ENCODE measurements at regions not wholly inside any gene's neighbourhood (a gene's known extent, or its start where the extent isn't known, plus 50 kb on each side); places are given as distances from the start of the nearest gene placed in this dataset.

DNA sequence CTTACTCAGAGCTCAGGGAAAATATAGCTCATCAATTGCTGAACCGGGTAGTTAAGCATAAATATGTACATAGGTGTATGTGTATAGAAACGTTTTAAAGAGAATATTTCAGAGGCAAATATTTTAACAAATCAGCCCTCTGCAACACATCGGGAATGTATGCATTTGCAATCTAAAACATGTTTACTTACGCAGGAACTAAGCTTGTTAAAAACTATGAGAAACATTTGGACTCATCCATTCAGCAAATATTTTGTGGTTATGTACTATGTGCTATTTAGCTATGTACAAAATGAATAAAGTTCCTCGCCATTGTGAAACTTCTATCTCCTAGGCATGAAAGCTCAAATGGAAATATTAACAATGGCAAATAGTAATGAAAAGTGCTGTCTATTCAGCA, 469.9 kb downstream of the ARHGEF28 start (continued):
- TF ChIP-seq, protein P1, sequence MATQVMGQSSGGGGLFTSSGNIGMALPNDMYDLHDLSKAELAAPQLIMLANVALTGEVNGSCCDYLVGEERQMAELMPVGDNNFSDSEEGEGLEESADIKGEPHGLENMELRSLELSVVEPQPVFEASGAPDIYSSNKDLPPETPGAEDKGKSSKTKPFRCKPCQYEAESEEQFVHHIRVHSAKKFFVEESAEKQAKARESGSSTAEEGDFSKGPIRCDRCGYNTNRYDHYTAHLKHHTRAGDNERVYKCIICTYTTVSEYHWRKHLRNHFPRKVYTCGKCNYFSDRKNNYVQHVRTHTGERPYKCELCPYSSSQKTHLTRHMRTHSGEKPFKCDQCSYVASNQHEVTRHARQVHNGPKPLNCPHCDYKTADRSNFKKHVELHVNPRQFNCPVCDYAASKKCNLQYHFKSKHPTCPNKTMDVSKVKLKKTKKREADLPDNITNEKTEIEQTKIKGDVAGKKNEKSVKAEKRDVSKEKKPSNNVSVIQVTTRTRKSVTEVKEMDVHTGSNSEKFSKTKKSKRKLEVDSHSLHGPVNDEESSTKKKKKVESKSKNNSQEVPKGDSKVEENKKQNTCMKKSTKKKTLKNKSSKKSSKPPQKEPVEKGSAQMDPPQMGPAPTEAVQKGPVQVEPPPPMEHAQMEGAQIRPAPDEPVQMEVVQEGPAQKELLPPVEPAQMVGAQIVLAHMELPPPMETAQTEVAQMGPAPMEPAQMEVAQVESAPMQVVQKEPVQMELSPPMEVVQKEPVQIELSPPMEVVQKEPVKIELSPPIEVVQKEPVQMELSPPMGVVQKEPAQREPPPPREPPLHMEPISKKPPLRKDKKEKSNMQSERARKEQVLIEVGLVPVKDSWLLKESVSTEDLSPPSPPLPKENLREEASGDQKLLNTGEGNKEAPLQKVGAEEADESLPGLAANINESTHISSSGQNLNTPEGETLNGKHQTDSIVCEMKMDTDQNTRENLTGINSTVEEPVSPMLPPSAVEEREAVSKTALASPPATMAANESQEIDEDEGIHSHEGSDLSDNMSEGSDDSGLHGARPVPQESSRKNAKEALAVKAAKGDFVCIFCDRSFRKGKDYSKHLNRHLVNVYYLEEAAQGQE (IDR thresholded peaks at IDR 0.05; ENCODE audit: low read depth), result no peak

DNA sequence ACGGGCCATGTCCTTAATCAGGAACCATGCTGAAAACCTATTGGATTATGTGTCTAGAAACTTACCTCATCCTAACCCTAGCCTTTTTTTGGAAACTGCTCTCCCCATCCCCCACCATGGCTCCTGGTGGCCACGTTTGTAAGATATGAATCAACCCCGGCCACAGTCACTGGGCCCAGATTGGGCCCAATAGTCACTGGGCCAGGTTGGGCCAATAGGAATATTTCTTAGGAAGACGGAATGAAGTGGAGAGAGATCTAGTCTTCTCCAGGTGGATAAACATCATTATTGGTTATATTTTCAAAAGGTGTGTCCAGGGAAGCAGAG, 468.7 kb downstream of the ARHGEF28 start:
- H3K27ac ChIP-seq (ENCODE audit: low read depth, low read length), result no peak overlapping the region
- H3K4me1 ChIP-seq (ENCODE audit: control insufficient read depth in 1 of 2, insufficient read depth in 2 of 2, low read length in 2 of 2), result no peaks in the 10 kb centered on the region
- DNase-seq (ENCODE audit: low read depth, low spot score), result no peak
- H3K9me2 ChIP-seq (ENCODE audit: insufficient read depth), result no peaks in the 10 kb centered on the region
- ChIA-PET POLR2A (no interaction called here), CTCF (no interaction called here), RAD21 (ENCODE audit: low non-redundant PET in 1 of 2, low total read pairs in 2 of 2, uncharacterized antibody in 2 of 2, unreplicated experiment in 2 of 2) (no interaction called here)
- H3K9me3 ChIP-seq (ENCODE audit: control insufficient read depth in 1 of 2, insufficient read depth in 1 of 2, low read depth in 1 of 2, low read length in 2 of 2), result no peaks in the 10 kb centered on the region
- no peak overlapping the region for H2AFZ ChIP-seq (ENCODE audit: low read depth, low read length, poor library complexity, severe bottlenecking)
- no peaks in the 10 kb centered on the region for H4K20me1 ChIP-seq (ENCODE audit: insufficient read depth)
- H3K36me3 ChIP-seq (ENCODE audit: control insufficient read depth in 1 of 2, insufficient read depth in 2 of 2, low read length in 2 of 2), result no peaks in the 10 kb centered on the region
- BruUV-seq (replicated peaks), result no TSS peak
- no peak for ATAC-seq
- TF ChIP-seq, protein P2, sequence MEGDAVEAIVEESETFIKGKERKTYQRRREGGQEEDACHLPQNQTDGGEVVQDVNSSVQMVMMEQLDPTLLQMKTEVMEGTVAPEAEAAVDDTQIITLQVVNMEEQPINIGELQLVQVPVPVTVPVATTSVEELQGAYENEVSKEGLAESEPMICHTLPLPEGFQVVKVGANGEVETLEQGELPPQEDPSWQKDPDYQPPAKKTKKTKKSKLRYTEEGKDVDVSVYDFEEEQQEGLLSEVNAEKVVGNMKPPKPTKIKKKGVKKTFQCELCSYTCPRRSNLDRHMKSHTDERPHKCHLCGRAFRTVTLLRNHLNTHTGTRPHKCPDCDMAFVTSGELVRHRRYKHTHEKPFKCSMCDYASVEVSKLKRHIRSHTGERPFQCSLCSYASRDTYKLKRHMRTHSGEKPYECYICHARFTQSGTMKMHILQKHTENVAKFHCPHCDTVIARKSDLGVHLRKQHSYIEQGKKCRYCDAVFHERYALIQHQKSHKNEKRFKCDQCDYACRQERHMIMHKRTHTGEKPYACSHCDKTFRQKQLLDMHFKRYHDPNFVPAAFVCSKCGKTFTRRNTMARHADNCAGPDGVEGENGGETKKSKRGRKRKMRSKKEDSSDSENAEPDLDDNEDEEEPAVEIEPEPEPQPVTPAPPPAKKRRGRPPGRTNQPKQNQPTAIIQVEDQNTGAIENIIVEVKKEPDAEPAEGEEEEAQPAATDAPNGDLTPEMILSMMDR (IDR thresholded peaks at IDR 0.05 in 2 of 3, conservative IDR thresholded peaks at IDR 0.05 in 1 of 3; ENCODE audit: borderline replicate concordance in 1 of 3, insufficient read depth in 1 of 3, low read depth in 2 of 3, low read length in 2 of 3), result no peak
- TF ChIP-seq ZNF274 (IDR thresholded peaks at IDR 0.05; ENCODE audit: low read depth, low read length) (no peak), CBX3 (IDR thresholded peaks at IDR 0.05; ENCODE audit: low read depth) (no peak), SIN3A (IDR thresholded peaks at IDR 0.05; ENCODE audit: low read depth) (no peak), JUND (IDR thresholded peaks at IDR 0.05) (no peak), EZH2 (IDR thresholded peaks at IDR 0.05) (no peak), YY1 (IDR thresholded peaks at IDR 0.05; ENCODE audit: extremely low read depth, insufficient replicate concordance, low read depth, low read length) (no peak), FOSL1 (IDR thresholded peaks at IDR 0.05; ENCODE audit: low read depth) (no peak), EZH2phosphoT487 (IDR thresholded peaks at IDR 0.05; ENCODE audit: borderline replicate concordance) (no peak), POLR2AphosphoS5 (IDR thresholded peaks at IDR 0.05; ENCODE audit: low read depth, low read length) (no peak), SRF (IDR thresholded peaks at IDR 0.05; ENCODE audit: low read depth) (no peak), EGR1 (IDR thresholded peaks at IDR 0.05; ENCODE audit: low read depth) (no peak), ZFX (IDR thresholded peaks at IDR 0.05) (no peak)
- TF ChIP-seq, protein P3, sequence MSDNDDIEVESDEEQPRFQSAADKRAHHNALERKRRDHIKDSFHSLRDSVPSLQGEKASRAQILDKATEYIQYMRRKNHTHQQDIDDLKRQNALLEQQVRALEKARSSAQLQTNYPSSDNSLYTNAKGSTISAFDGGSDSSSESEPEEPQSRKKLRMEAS (IDR thresholded peaks at IDR 0.05), result no peak
- TF ChIP-seq, protein P4, sequence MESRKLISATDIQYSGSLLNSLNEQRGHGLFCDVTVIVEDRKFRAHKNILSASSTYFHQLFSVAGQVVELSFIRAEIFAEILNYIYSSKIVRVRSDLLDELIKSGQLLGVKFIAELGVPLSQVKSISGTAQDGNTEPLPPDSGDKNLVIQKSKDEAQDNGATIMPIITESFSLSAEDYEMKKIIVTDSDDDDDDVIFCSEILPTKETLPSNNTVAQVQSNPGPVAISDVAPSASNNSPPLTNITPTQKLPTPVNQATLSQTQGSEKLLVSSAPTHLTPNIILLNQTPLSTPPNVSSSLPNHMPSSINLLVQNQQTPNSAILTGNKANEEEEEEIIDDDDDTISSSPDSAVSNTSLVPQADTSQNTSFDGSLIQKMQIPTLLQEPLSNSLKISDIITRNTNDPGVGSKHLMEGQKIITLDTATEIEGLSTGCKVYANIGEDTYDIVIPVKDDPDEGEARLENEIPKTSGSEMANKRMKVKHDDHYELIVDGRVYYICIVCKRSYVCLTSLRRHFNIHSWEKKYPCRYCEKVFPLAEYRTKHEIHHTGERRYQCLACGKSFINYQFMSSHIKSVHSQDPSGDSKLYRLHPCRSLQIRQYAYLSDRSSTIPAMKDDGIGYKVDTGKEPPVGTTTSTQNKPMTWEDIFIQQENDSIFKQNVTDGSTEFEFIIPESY (IDR thresholded peaks at IDR 0.05; ENCODE audit: extremely low read depth, insufficient replicate concordance, low read length), result no peak
- TF ChIP-seq, protein P5, sequence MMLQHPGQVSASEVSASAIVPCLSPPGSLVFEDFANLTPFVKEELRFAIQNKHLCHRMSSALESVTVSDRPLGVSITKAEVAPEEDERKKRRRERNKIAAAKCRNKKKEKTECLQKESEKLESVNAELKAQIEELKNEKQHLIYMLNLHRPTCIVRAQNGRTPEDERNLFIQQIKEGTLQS (IDR thresholded peaks at IDR 0.05), result no peak
- H3K4me2 ChIP-seq (ENCODE audit: low read length), result no peak overlapping the region
- no peaks in the 10 kb centered on the region for H3K27me3 ChIP-seq (ENCODE audit: insufficient read depth, low read length)
- intact Hi-C loops (cut with micrococcal nuclease), result no loop called here
- H3K4me3 ChIP-seq (replicated peaks in 1 of 2; ENCODE audit: low read depth in 1 of 2, low read length in 2 of 2), result no peak overlapping the region
- no peaks in the 10 kb centered on the region for H3K79me2 ChIP-seq (ENCODE audit: insufficient read depth, low read length)
- H3K9ac ChIP-seq (ENCODE audit: low read length), result no peak overlapping the region
